Naive thymus-derived CD8-positive, alpha-beta T cell (primary cell): ENCODE measurements at regions not wholly inside any gene's neighbourhood (a gene's known extent, or its start where the extent isn't known, plus 50 kb on each side); places are given as distances from the start of the nearest gene placed in this dataset.
A peak's percentile ranks its signal among the peaks of the same experiment; 100 is the strongest.

Experiments used
- ATAC-seq, 2 donors: fragments of 150-1000 bp; cut with Tn5 transposase in 1 of 2; sonication (Bioruptor Pico), chemical (Tn5 transposase) in 1 of 2; 1 replicate in 1 of 2; 2 replicates in 1 of 2; pipeline ENCODE4 v1.10.0; 2021; ENCODE audit warnings: mild to moderate bottlenecking in 2 of 2, moderate library complexity in 2 of 2
- POLR2A ChIA-PET: fragments of 350-600 bp; sonication (Branson Sonifier 250); formaldehyde crosslinking; loops from one replicate; lab custom pipeline; 2021; ENCODE audit warnings: antibody characterized with exemption; lab: Charles Lee
- DNase-seq, 10 donors: peaks; one replicate each; pipeline versions ENCODE4 v3.0.0 to v3.0.0-alpha.2; 2020 to 2022
- H3K27ac Mint-ChIP-seq, 10 donors: one replicate each; pipeline ENCODE4 v1.8.0; 2020 to 2022; ENCODE audit warnings: mild to moderate bottlenecking in 10 of 10, mixed read lengths in 10 of 10, moderate library complexity in 4 of 10, inconsistent platforms in 1 of 10
- H3K27me3 Mint-ChIP-seq, 5 donors: one replicate each; pipeline ENCODE4 v1.8.0; 2021 to 2022; ENCODE audit warnings: mixed read lengths in 5 of 5
- H3K36me3 Mint-ChIP-seq, 3 donors: one replicate each; pipeline ENCODE4 v1.8.0; 2020 to 2022; ENCODE audit warnings: mixed read lengths in 3 of 3, mild to moderate bottlenecking in 2 of 3, inconsistent platforms in 1 of 3
- H3K4me1 Mint-ChIP-seq, 4 donors: one replicate each; pipeline ENCODE4 v1.8.0; 2021 to 2022; ENCODE audit warnings: mixed read lengths in 4 of 4
- H3K4me3 Mint-ChIP-seq, 10 donors: one replicate each; pipeline ENCODE4 v1.8.0; 2020 to 2022; ENCODE audit warnings: mild to moderate bottlenecking in 10 of 10, mixed read lengths in 10 of 10, moderate library complexity in 6 of 10, inconsistent platforms in 1 of 10
- H3K9me3 Mint-ChIP-seq, 9 donors: one replicate each; pipeline ENCODE4 v1.8.0; 2020 to 2022; ENCODE audit warnings: mixed read lengths in 9 of 9, mild to moderate bottlenecking in 3 of 9, inconsistent platforms in 1 of 9, moderate library complexity in 1 of 9

DNA sequence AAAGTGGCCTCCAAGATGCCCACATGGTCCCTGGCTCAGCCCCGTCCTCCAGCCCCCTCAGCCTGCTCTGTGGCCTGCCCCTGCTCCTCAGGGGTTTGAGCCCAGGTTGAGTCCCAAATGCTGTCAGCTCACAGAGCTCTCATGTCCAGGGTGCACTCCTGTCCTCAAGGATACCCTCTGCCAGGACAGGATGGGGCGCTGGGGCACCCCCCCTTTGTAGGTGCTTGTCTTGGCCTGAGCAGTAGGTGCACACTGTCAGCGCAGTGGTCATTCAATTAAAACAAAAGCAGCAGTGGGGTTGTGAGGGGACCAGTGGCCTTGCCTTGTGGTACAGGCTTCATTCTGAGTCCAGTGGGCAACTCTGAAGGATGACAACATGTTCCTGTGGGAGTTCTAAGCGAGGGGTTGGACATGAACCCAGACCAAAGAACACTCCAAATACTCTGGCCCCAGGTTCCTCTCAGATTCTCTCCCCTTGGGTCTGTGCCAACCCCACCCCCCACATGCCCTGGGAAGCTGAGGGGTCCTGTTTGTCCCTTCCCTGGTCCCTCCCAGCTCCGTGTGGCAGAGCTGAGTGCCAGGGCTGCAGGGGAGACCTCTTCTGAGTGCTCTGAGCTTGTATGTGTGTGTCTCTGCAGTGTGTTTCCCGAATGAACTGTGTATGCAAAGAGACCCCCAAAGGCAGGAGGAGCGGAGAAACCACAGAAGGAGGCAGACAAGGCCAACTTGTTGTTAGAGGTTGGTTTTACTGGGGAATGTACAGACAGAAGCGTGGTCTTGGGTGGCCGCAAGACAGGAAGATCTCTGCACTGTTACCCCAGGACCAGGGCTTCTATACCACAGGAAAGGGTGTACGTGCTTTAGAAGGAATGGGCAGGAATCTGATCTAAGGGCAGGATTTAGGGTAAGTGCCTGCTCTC is 155.6 kb upstream of the HS6ST1 start:
- POLR2A ChIA-PET = no interaction called here
- Mint-ChIP-seq H3K27me3 (peaks cover 14 to 50% (median 21%) of the 10 kb centered on the region in 5 donors), H3K4me1 (peaks cover 2 to 19% (median 9%) of the 10 kb centered on the region in 4 donors), H3K27ac (no peak overlapping the region), H3K4me3 (no peak overlapping the region), H3K36me3 (peaks cover 0 to 8% (median 2%) of the 10 kb centered on the region in 3 donors), H3K9me3 (peaks cover 0 to 21% (median 5%) of the 10 kb centered on the region in 9 donors)
- no peak for DNase-seq
- ATAC-seq = no peak

DNA sequence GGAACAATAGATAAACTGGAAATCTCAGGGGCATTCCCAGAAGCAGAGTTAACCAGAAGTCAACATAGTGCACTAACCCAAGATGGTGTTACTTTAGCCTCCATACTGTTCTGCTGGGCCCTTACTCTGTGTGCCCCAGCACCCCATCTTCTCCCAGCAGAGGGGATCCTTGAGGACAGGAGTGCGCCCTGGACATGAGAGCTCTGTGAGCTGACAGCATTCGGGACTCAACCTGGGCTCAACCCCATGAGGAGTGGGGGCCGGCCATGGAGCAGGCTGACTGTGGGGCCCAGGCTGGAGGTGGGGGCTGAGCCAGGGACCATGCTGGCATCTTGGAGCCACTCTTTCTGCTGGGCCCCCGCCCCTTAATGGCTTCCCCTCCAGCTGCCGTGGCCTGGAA is 156.3 kb upstream of the HS6ST1 start:
- POLR2A ChIA-PET = no interaction called here
- peaks cover 0 to 4% (median 0%) of the 10 kb centered on the region in 3 donors for H3K36me3 Mint-ChIP-seq
- peaks cover 0 to 20% (median 3%) of the 10 kb centered on the region in 9 donors for H3K9me3 Mint-ChIP-seq

GRCh38 chr2:128475427-128476211 is 157.0 kb upstream of the HS6ST1 start:
- POLR2A ChIA-PET = no interaction called here
- H3K4me3 Mint-ChIP-seq = no peak overlapping the region
- peak overlapping the region in 1 of 10 donors; percentile 22 for H3K27ac Mint-ChIP-seq
- H3K36me3 Mint-ChIP-seq = no peaks in the 10 kb centered on the region
- peaks cover 0 to 13% (median 4%) of the 10 kb centered on the region in 9 donors for H3K9me3 Mint-ChIP-seq
- no peak for DNase-seq
- peaks cover 2 to 19% (median 9%) of the 10 kb centered on the region in 4 donors for H3K4me1 Mint-ChIP-seq
- no peak for ATAC-seq
- H3K27me3 Mint-ChIP-seq = peaks cover 14 to 50% (median 21%) of the 10 kb centered on the region in 5 donors

More for the DNA sequence above, 156.3 kb upstream of the HS6ST1 start:
- DNase-seq (no peak), ATAC-seq (no peak)
- no peak overlapping the region for H3K27ac Mint-ChIP-seq
- peaks cover 14 to 50% (median 21%) of the 10 kb centered on the region in 5 donors for H3K27me3 Mint-ChIP-seq
- H3K4me3 Mint-ChIP-seq = no peak overlapping the region
- H3K4me1 Mint-ChIP-seq = peaks cover 2 to 19% (median 9%) of the 10 kb centered on the region in 4 donors

DNA sequence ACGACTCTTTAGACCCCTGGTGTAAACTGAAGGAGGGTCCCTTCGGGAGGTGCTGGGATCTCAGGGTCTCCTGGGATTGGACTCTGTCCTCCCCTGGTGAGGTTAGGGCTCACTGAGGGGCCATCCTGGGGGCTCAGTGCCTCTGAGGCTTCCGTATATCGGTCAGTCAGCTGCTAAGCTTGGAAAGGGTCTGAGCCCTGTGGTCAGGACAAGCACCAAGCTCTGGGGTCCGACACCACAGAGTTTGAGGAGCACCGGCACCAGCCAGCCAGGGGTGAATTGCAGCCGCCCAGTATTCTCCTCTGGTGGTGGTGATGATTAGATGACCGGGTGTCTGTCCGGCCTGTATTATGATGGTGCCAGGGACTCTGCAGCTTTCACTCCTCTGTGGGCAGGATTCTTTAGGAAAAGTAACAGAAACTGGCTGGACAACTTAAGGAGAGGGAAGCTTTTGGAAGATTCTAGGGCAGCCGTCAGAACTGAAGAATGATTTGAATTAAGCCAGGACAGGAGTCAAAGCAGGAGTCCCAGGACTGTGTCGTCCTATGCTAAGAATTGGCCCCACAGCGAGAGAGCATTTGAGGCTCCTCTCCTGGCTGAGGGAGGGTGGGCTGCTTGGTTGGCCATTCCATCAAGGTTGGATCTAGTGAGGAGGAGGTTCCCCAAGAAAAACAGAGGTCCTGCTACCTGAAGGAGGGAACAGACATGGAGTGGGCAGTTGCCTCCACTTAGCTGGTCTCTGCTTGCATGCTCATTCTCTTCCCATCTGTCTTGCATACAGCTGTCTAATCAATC is 158.6 kb upstream of the HS6ST1 start:
- POLR2A ChIA-PET = no interaction called here
- H3K27ac Mint-ChIP-seq = no peak overlapping the region
- peaks cover 2 to 19% (median 9%) of the 10 kb centered on the region in 4 donors for H3K4me1 Mint-ChIP-seq
- no peak for ATAC-seq
- peaks cover 0 to 22% (median 6%) of the 10 kb centered on the region in 9 donors for H3K9me3 Mint-ChIP-seq
- H3K36me3 Mint-ChIP-seq = peaks cover 0 to 5% (median 0%) of the 10 kb centered on the region in 3 donors
- peaks cover 14 to 50% (median 21%) of the 10 kb centered on the region in 5 donors for H3K27me3 Mint-ChIP-seq
- no peak overlapping the region for H3K4me3 Mint-ChIP-seq
- DNase-seq = no peak

GRCh38 chr2:128477891-128478290 is 159.2 kb upstream of the HS6ST1 start:
- H3K9me3 Mint-ChIP-seq = peaks cover 0 to 22% (median 3%) of the 10 kb centered on the region in 9 donors

GRCh38 chr2:128485761-128486639 is 167.3 kb upstream of the HS6ST1 start:
- H3K27ac Mint-ChIP-seq = no peak overlapping the region
- H3K36me3 Mint-ChIP-seq = peaks cover 0 to 5% (median 0%) of the 10 kb centered on the region in 3 donors
- H3K4me3 Mint-ChIP-seq = no peak overlapping the region
- ATAC-seq (no peak), DNase-seq (no peak)
- H3K27me3 Mint-ChIP-seq = peaks cover 0 to 5% (median 3%) of the 10 kb centered on the region in 5 donors
- POLR2A ChIA-PET = no interaction called here
- H3K9me3 Mint-ChIP-seq = peaks cover 0 to 11% (median 3%) of the 10 kb centered on the region in 9 donors
- no peaks in the 10 kb centered on the region for H3K4me1 Mint-ChIP-seq

More at GRCh38 chr2:128477891-128478290, 159.2 kb upstream of the HS6ST1 start:
- no peak for DNase-seq
- H3K4me1 Mint-ChIP-seq = peaks cover 2 to 14% (median 9%) of the 10 kb centered on the region in 4 donors
- H3K4me3 Mint-ChIP-seq = no peak overlapping the region
- H3K36me3 Mint-ChIP-seq = peaks cover 0 to 5% (median 0%) of the 10 kb centered on the region in 3 donors
- H3K27ac Mint-ChIP-seq = no peak overlapping the region
- no peak for ATAC-seq
- POLR2A ChIA-PET = no interaction called here
- H3K27me3 Mint-ChIP-seq = peaks cover 14 to 48% (median 21%) of the 10 kb centered on the region in 5 donors

DNA sequence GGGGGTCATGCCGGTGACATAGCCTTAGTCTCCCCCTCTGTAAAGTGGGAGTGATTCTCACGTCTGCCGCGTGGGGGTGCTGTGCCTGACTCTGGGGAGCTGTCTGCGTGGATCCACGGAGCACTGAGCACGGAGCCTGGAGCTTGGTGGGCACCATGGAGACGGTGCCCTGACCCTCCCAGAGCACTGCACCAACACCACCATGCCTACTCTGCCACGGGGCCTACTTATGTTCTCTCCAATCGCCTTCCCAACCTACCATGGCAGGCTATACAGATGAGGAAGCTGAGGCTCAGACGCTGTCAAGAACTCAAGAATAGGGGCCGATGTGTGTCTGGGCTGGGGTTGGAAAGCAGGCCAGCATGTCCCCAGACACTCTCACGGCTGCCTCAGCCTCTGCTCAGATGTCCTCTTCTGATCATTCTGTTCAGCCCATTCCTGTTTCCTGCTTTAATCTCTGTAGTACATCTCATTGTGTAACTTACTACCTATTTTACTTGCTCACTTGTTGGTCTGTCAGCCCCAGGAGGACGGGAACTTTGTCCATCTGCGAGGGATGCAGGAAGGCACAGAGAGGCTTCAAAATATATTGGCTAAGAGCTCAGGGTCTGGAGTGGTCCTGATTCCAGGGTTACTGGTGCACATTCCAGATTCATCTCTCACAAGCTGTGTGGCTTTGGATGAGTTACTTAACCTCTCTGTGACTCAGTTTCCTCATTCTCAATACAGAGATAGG is 168.1 kb upstream of the HS6ST1 start:
- Mint-ChIP-seq H3K4me1 (peaks cover 0 to 2% (median 0%) of the 10 kb centered on the region in 4 donors), H3K27ac (no peak overlapping the region), H3K36me3 (peaks cover 0 to 5% (median 0%) of the 10 kb centered on the region in 3 donors), H3K9me3 (peaks cover 0 to 5% (median under 1%) of the 10 kb centered on the region in 9 donors), H3K27me3 (peaks cover 0 to 12% (median 8%) of the 10 kb centered on the region in 5 donors), H3K4me3 (no peak overlapping the region)
- no peak for ATAC-seq
- POLR2A ChIA-PET = no interaction called here
- no peak for DNase-seq

DNA sequence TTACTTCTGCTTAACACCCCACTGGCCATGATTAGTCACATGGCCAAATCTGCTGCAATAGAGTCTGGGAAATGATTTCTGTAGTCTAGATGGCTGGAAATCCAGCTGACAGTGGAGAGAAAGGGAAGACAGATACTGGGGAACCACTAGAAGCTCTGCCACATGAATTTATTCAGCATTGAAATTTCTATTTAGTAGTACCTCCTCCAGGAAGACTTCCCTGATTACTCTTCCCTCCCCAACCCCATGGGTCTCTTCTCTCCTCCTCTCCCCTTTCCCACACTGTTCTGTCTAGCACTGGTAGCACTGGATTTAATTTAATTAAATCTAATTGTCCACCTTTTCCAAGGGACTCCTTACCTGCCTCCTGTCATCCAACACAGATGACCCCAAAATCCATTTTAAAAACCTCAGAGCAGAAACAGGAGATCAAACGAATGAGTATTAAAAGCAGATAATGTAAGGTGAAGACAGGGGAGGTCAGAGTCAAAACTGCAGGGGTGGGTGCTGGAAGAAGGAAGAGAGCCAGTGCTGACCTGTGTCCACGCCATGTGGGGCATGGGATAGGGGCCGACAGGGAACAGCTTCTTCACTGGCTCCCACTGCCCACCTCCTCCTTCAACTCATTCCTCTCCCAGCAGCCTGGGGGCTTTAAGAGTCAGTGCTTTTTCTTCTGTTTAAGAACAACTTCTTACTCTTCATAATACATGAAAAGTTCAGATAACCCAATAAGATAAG is 169.2 kb upstream of the HS6ST1 start:
- H3K27ac Mint-ChIP-seq = no peak overlapping the region
- ATAC-seq (no peak), DNase-seq (no peak)
- H3K9me3 Mint-ChIP-seq = peaks cover 0 to 10% (median 0%) of the 10 kb centered on the region in 9 donors
- H3K4me3 Mint-ChIP-seq = no peak overlapping the region
- H3K36me3 Mint-ChIP-seq = peaks cover 0 to 4% (median 0%) of the 10 kb centered on the region in 3 donors
- H3K27me3 Mint-ChIP-seq = peaks cover 0 to 14% (median 10%) of the 10 kb centered on the region in 5 donors
- peaks cover 0 to 2% (median 0%) of the 10 kb centered on the region in 4 donors for H3K4me1 Mint-ChIP-seq
- POLR2A ChIA-PET = no interaction called here

- DNase-seq = no peak
- H3K27ac Mint-ChIP-seq = no peak overlapping the region
- POLR2A ChIA-PET = no interaction called here
- peaks cover 0 to 11% (median 0%) of the 10 kb centered on the region in 9 donors for H3K9me3 Mint-ChIP-seq
- H3K27me3 Mint-ChIP-seq = peaks cover 0 to 14% (median 10%) of the 10 kb centered on the region in 5 donors
- ATAC-seq = no peak
- peaks cover 0 to 2% (median 0%) of the 10 kb centered on the region in 4 donors for H3K4me1 Mint-ChIP-seq
- peaks cover 0 to 4% (median 0%) of the 10 kb centered on the region in 3 donors for H3K36me3 Mint-ChIP-seq
- H3K4me3 Mint-ChIP-seq = no peak overlapping the region
Observed at GRCh38 chr2:128488434-128488833, 169.8 kb upstream of the HS6ST1 start.

GRCh38 chr2:128489526-128490273 is 171.0 kb upstream of the HS6ST1 start:
- Mint-ChIP-seq H3K27me3 (peaks cover 0 to 14% (median 10%) of the 10 kb centered on the region in 5 donors), H3K4me3 (no peak overlapping the region), H3K4me1 (peaks cover 0 to 2% (median 0%) of the 10 kb centered on the region in 4 donors), H3K9me3 (peaks cover 0 to 11% (median 0%) of the 10 kb centered on the region in 9 donors), H3K36me3 (peaks cover 0 to 4% (median 0%) of the 10 kb centered on the region in 3 donors), H3K27ac (no peak overlapping the region)
- POLR2A ChIA-PET = no interaction called here
- DNase-seq = no peak
- no peak for ATAC-seq
